ENCODE measurements at regions not wholly inside any gene's neighbourhood (a gene's known extent, or its start where the extent isn't known, plus 50 kb on each side); places are given as distances from the start of the nearest gene placed in this dataset.

GRCh38 chr4:15295421-15296162 is 132.2 kb upstream of the C1QTNF7 start:
- H3K79me2 ChIP-seq (replicated peaks; ENCODE audit: insufficient read depth, low read length) = no peaks in the 10 kb centered on the region
- no peaks in the 10 kb centered on the region for H3K9me3 ChIP-seq (ENCODE audit: low read length)
- H3K4me2 ChIP-seq (ENCODE audit: low read length) = no peak overlapping the region
- H3K27me3 ChIP-seq (ENCODE audit: insufficient read depth, low read depth, low read length) = no peaks in the 10 kb centered on the region
- no peak for TF ChIP-seq SMC3 (conservative IDR thresholded peaks at IDR 0.05; ENCODE audit: poor library complexity)
- no peak for TF ChIP-seq POLR2AphosphoS5 (IDR thresholded peaks at IDR 0.05)
- no peak for TF ChIP-seq EZH2 (IDR thresholded peaks at IDR 0.05; ENCODE audit: borderline replicate concordance, insufficient read depth, low read length, poor library complexity, severe bottlenecking)
- TF ChIP-seq MXI1 (conservative IDR thresholded peaks at IDR 0.05; ENCODE audit: poor library complexity, severe bottlenecking) = no peak
- no peak for TF ChIP-seq REST (IDR thresholded peaks at IDR 0.05; ENCODE audit: borderline replicate concordance)
- no peak overlapping the region for H3K9ac ChIP-seq (ENCODE audit: low read length)
- H3F3A ChIP-seq (ENCODE audit: insufficient read depth, low read length, poor library complexity, severe bottlenecking) = no peaks in the 10 kb centered on the region
- no peaks in the 10 kb centered on the region for H3K9me2 ChIP-seq (ENCODE audit: insufficient read depth, low read length)
- H4K20me1 ChIP-seq (ENCODE audit: insufficient read depth) = no peaks in the 10 kb centered on the region
- no peak overlapping the region for H2AFZ ChIP-seq (ENCODE audit: low read depth, low read length)
- no peaks in the 10 kb centered on the region for H3K36me3 ChIP-seq (ENCODE audit: insufficient read depth, low read length)
- no peak overlapping the region for H3K4me3 ChIP-seq (ENCODE audit: low read length)
- no peak overlapping the region for H3K27ac ChIP-seq (ENCODE audit: low read length)

- Histone ChIP-seq H3K27me3 (ENCODE audit: insufficient read depth, low read depth, low read length) (no peaks in the 10 kb centered on the region), H3K4me3 (ENCODE audit: low read length) (peak overlapping the region; percentile 15), H3F3A (ENCODE audit: insufficient read depth, low read length, poor library complexity, severe bottlenecking) (no peaks in the 10 kb centered on the region), H3K27ac (ENCODE audit: low read length) (peak overlapping the region; percentile 47), H3K4me2 (ENCODE audit: low read length) (peak overlapping the region; percentile 11), H2AFZ (ENCODE audit: low read depth, low read length) (no peak overlapping the region), H4K20me1 (ENCODE audit: insufficient read depth) (no peaks in the 10 kb centered on the region), H3K9me3 (ENCODE audit: low read length) (no peaks in the 10 kb centered on the region), H3K79me2 (replicated peaks; ENCODE audit: insufficient read depth, low read length) (no peaks in the 10 kb centered on the region), H3K9me2 (ENCODE audit: insufficient read depth, low read length) (no peaks in the 10 kb centered on the region), H3K9ac (ENCODE audit: low read length) (no peak overlapping the region), H3K36me3 (ENCODE audit: insufficient read depth, low read length) (no peaks in the 10 kb centered on the region)
- TF ChIP-seq EP300 (conservative IDR thresholded peaks at IDR 0.05; ENCODE audit: poor library complexity, severe bottlenecking) (peak; percentile 98), REST (IDR thresholded peaks at IDR 0.05; ENCODE audit: borderline replicate concordance) (peak; percentile 88), POLR2AphosphoS5 (IDR thresholded peaks at IDR 0.05) (peak; percentile 90), TAF1 (IDR thresholded peaks at IDR 0.05; ENCODE audit: low read depth) (no peak)
Measured at GRCh38 chr4:15297344-15297743, 130.5 kb upstream of the C1QTNF7 start.

Data from neural cell (in vitro differentiated cells).